H9 (cell line): ENCODE measurements at regions not wholly inside any gene's neighbourhood (a gene's known extent, or its start where the extent isn't known, plus 50 kb on each side); places are given as distances from the start of the nearest gene placed in this dataset.

Source experiments
- DNase-seq: peaks from one replicate; pipeline ENCODE4 v3.0.0-alpha.2; 2017
- H2AFZ ChIP-seq: one replicate; pipeline ENCODE4 v1.6.1; 2013; ENCODE audit warnings: mild to moderate bottlenecking, low read length, control low read depth, moderate library complexity
- H2AK5ac ChIP-seq: 2 replicates; pipeline ENCODE4 v1.6.1; 2013; ENCODE audit warnings: low read length, control low read depth, mixed read lengths; ENCODE audit not compliant: insufficient read length
- H2BK120ac ChIP-seq: one replicate; pipeline ENCODE4 v1.6.1; 2013; ENCODE audit warnings: low read depth, mild to moderate bottlenecking, low read length, control low read depth, inconsistent platforms; ENCODE audit not compliant: poor library complexity, severe bottlenecking
- H2BK12ac ChIP-seq: 2 replicates; pipeline ENCODE4 v1.6.1; 2013; ENCODE audit warnings: low read length, control low read depth, mixed read lengths, low read depth; ENCODE audit not compliant: insufficient read length
- H2BK15ac ChIP-seq: 2 replicates; pipeline ENCODE4 v1.6.1; 2013; ENCODE audit warnings: low read depth, low read length, control low read depth
- H2BK20ac ChIP-seq: one replicate; pipeline ENCODE4 v1.6.1; 2013; ENCODE audit warnings: low read depth, mild to moderate bottlenecking, low read length, control low read depth, inconsistent platforms; ENCODE audit not compliant: poor library complexity, severe bottlenecking
- H2BK5ac ChIP-seq: 2 replicates; pipeline ENCODE4 v1.6.1; 2013; ENCODE audit warnings: low read length, control low read depth, mixed read lengths; ENCODE audit not compliant: insufficient read length
- H3K14ac ChIP-seq: 2 replicates; pipeline ENCODE4 v1.6.1; 2013; ENCODE audit warnings: low read length, control low read depth; ENCODE audit not compliant: insufficient read depth
- H3K18ac ChIP-seq: 2 replicates; pipeline ENCODE4 v1.6.1; 2013; ENCODE audit warnings: low read depth, mild to moderate bottlenecking, mixed read lengths, low read length, control low read depth; ENCODE audit not compliant: insufficient read length
- H3K23ac ChIP-seq: 2 replicates; pipeline ENCODE4 v1.6.1; 2013; ENCODE audit warnings: low read length, control low read depth, mixed read lengths, low read depth; ENCODE audit not compliant: insufficient read length
- H3K23me2 ChIP-seq: 2 replicates; pipeline ENCODE4 v1.6.1; 2013; ENCODE audit warnings: low read depth, mild to moderate bottlenecking, mixed read lengths, low read length, control low read depth; ENCODE audit not compliant: insufficient read length, poor library complexity, severe bottlenecking
- H3K27ac ChIP-seq: 2 replicates; pipeline ENCODE4 v1.5.1; 2013; ENCODE audit warnings: low read length, control low read depth, mixed read lengths, low read depth; ENCODE audit not compliant: insufficient read length
- H3K27me3 ChIP-seq: 2 replicates; pipeline ENCODE4 v1.6.1; 2013; ENCODE audit warnings: low read length, control low read depth, inconsistent platforms; ENCODE audit not compliant: insufficient read depth
- H3K4ac ChIP-seq: 2 replicates; pipeline ENCODE4 v1.6.1; 2013; ENCODE audit warnings: low read depth, mild to moderate bottlenecking, control low read depth, inconsistent platforms, low read length, moderate library complexity
- H3K4me1 ChIP-seq: 2 replicates; pipeline ENCODE4 v1.6.1; 2013; ENCODE audit warnings: low read length, control low read depth, inconsistent platforms; ENCODE audit not compliant: insufficient read depth
- H3K4me2 ChIP-seq: 2 replicates; pipeline ENCODE4 v1.6.1; 2013; ENCODE audit warnings: low read length, control low read depth, mixed read lengths; ENCODE audit not compliant: insufficient read length, insufficient read depth
- H3K56ac ChIP-seq: 2 replicates; pipeline ENCODE4 v1.6.1; 2013; ENCODE audit warnings: low read depth, mild to moderate bottlenecking, mixed read lengths, low read length, control low read depth; ENCODE audit not compliant: insufficient read length
- H3K79me1 ChIP-seq: 2 replicates; pipeline ENCODE4 v1.6.1; 2013; ENCODE audit warnings: low read depth, mild to moderate bottlenecking, moderate library complexity, low read length, control low read depth, inconsistent platforms; ENCODE audit not compliant: insufficient read depth, poor library complexity, severe bottlenecking
- H3K79me2 ChIP-seq: 2 replicates; pipeline ENCODE4 v1.6.1; 2013; ENCODE audit warnings: low read length, control low read depth, inconsistent platforms; ENCODE audit not compliant: insufficient read depth
- H3K9ac ChIP-seq: 2 replicates; pipeline ENCODE4 v1.6.1; 2013; ENCODE audit warnings: low read length, control low read depth, mixed read lengths; ENCODE audit not compliant: insufficient read length; ENCODE audit errors: extremely low read depth
- H3K9me3 ChIP-seq: one replicate; pipeline ENCODE4 v1.6.1; 2013; ENCODE audit warnings: low read depth, low read length, inconsistent platforms; ENCODE audit not compliant: control insufficient read depth
- H3T11ph ChIP-seq: one replicate; pipeline ENCODE4 v1.6.1; 2013; ENCODE audit warnings: mild to moderate bottlenecking, low read length, control low read depth, inconsistent platforms
- H4K20me1 ChIP-seq: one replicate; pipeline ENCODE4 v1.6.1; 2013; ENCODE audit not compliant: control insufficient read depth, insufficient read length, insufficient read depth
- H4K5ac ChIP-seq: 2 replicates; pipeline ENCODE4 v1.6.1; 2013; ENCODE audit warnings: low read depth, mild to moderate bottlenecking, mixed read lengths, low read length, control low read depth; ENCODE audit not compliant: insufficient read length
- H4K8ac ChIP-seq: replicated peaks from 2 replicates; pipeline ENCODE4 v1.6.1; 2013; ENCODE audit warnings: low read length, control low read depth, mixed read lengths, low read depth; ENCODE audit not compliant: insufficient read length
- H4K91ac ChIP-seq: 2 replicates; pipeline ENCODE4 v1.6.1; 2013; ENCODE audit warnings: low read depth, mild to moderate bottlenecking, moderate library complexity, mixed read lengths, low read length, control low read depth; ENCODE audit not compliant: insufficient read length
- H3K27ac Mint-ChIP-seq, 3 experiments: 2 replicates in 2 of 3; 3 replicates in 1 of 3; pipeline ENCODE4 v1.8.0; 2020 to 2021; ENCODE audit warnings: mixed read lengths in 3 of 3, mild to moderate bottlenecking in 1 of 3, moderate library complexity in 1 of 3
- H3K27me3 Mint-ChIP-seq: 2 replicates; pipeline ENCODE4 v1.8.0; 2021; ENCODE audit warnings: low read depth, mild to moderate bottlenecking, moderate library complexity, mixed read lengths
- H3K36me3 Mint-ChIP-seq, 3 experiments: 2 replicates in 2 of 3; 3 replicates in 1 of 3; pipeline ENCODE4 v1.8.0; 2020 to 2021; ENCODE audit warnings: low read depth in 3 of 3, mixed read lengths in 3 of 3; ENCODE audit not compliant: insufficient read depth in 1 of 3
- H3K4me1 Mint-ChIP-seq, 2 experiments: 2 replicates each; pipeline ENCODE4 v1.8.0; 2020; ENCODE audit warnings: mixed read lengths in 2 of 2
- H3K4me3 Mint-ChIP-seq, 2 experiments: 2 replicates in 1 of 2; 3 replicates in 1 of 2; pipeline ENCODE4 v1.8.0; 2020 to 2021; ENCODE audit warnings: mild to moderate bottlenecking in 2 of 2, mixed read lengths in 2 of 2, moderate library complexity in 1 of 2
- H3K9me3 Mint-ChIP-seq, 2 experiments: 2 replicates in 1 of 2; 3 replicates in 1 of 2; pipeline ENCODE4 v1.8.0; 2020; ENCODE audit warnings: mild to moderate bottlenecking in 2 of 2, mixed read lengths in 2 of 2, moderate library complexity in 1 of 2
- CTCF ChIP-seq: fragments of 200-600 bp; sonication (generic); conservative IDR thresholded peaks from 3 replicates; pipeline ENCODE4 v1.8.0; 2021; ENCODE audit warnings: antibody characterized with exemption, mild to moderate bottlenecking
- WGBS: extraction: QIAGEN DNeasy Blood & Tissue Kit; methylation state at CpG from one replicate; pipeline ENCODE4 v1.1.7; 2013; ENCODE audit warnings: missing lambda C conversion rate, low lambda C conversion rate, mixed read lengths; ENCODE audit not compliant: insufficient read length; ENCODE audit errors: extremely low coverage; 5-methylcytosine and 5-hydroxymethylcytosine counted together

- Histone ChIP-seq H3K79me1 (no peaks in the 10 kb centered on the region), H2BK5ac (no peak overlapping the region), H3K18ac (no peak overlapping the region), H2BK15ac (no peak overlapping the region), H3K27ac (no peak overlapping the region), H2BK12ac (no peak overlapping the region), H3K79me2 (no peaks in the 10 kb centered on the region), H3K4me2 (no peak overlapping the region), H4K5ac (no peak overlapping the region), H2AK5ac (no peak overlapping the region), H3T11ph (no peak overlapping the region), H3K27me3 (peaks cover 3% of the 10 kb centered on the region; the same call in 1 of the 2 replicates), H3K9me3 (no peaks in the 10 kb centered on the region), H2BK120ac (no peak overlapping the region), H4K8ac (no peak overlapping the region), H2AFZ (no peak overlapping the region), H4K91ac (no peak overlapping the region), H3K4ac (no peak overlapping the region), H3K56ac (no peak overlapping the region), H3K9ac (no peak overlapping the region), H3K23ac (no peak overlapping the region), H2BK20ac (no peak overlapping the region), H3K4me1 (no peaks in the 10 kb centered on the region), H4K20me1 (no peaks in the 10 kb centered on the region), H3K14ac (no peak overlapping the region), H3K23me2 (peaks cover 7% of the 10 kb centered on the region)
- Mint-ChIP-seq H3K36me3 (no peaks in the 10 kb centered on the region; a peak in 1 of 7 replicates), H3K27ac (no peak overlapping the region), H3K4me1 (peaks cover 2 to 3% of the 10 kb centered on the region in 2 experiments; a peak in 2 of 4 replicates), H3K9me3 (peaks cover 0 to 3% of the 10 kb centered on the region in 2 experiments; a peak in 1 of 5 replicates), H3K27me3 (peaks cover 53% of the 10 kb centered on the region), H3K4me3 (no peak overlapping the region)
- TF ChIP-seq CTCF, result no peak
- WGBS, result no CpG with 5 or more reads among the region's 10 CpGs
- no peak for DNase-seq
Observed at GRCh38 chr10:75292794-75293445, 57.2 kb upstream of the COMTD1 start.
